Naive B cell (primary cell): ENCODE measurements at regions not wholly inside any gene's neighbourhood (a gene's known extent, or its start where the extent isn't known, plus 50 kb on each side); places are given as distances from the start of the nearest gene placed in this dataset.

ENCODE experiments used
- ATAC-seq, 2 donors: fragments of 150-1000 bp; cut with Tn5 transposase; 2 replicates each; pipeline ENCODE4 v1.10.0; 2021; ENCODE audit warnings: low read depth in 2 of 2, mild to moderate bottlenecking in 2 of 2, moderate library complexity in 2 of 2
- DNase-seq: peaks from one replicate; pipeline ENCODE4 v3.0.0; 2022
- H3K27ac Mint-ChIP-seq, 6 donors: one replicate each; pipeline ENCODE4 v1.8.0; 2020 to 2022; ENCODE audit warnings: mild to moderate bottlenecking in 6 of 6, mixed read lengths in 6 of 6, moderate library complexity in 5 of 6, inconsistent platforms in 2 of 6
- H3K27me3 Mint-ChIP-seq, 3 donors: one replicate each; pipeline ENCODE4 v1.8.0; 2021 to 2022; ENCODE audit warnings: mixed read lengths in 3 of 3, mild to moderate bottlenecking in 1 of 3
- H3K36me3 Mint-ChIP-seq, 2 donors: one replicate each; pipeline ENCODE4 v1.8.0; 2020 to 2022; ENCODE audit warnings: mixed read lengths in 2 of 2, inconsistent platforms in 1 of 2, mild to moderate bottlenecking in 1 of 2
- H3K4me1 Mint-ChIP-seq, 3 donors: one replicate each; pipeline ENCODE4 v1.8.0; 2020 to 2022; ENCODE audit warnings: mixed read lengths in 3 of 3, inconsistent platforms in 1 of 3, mild to moderate bottlenecking in 1 of 3, moderate library complexity in 1 of 3
- H3K4me3 Mint-ChIP-seq, 8 donors: one replicate each; pipeline ENCODE4 v1.8.0; 2020 to 2022; ENCODE audit warnings: mild to moderate bottlenecking in 8 of 8, mixed read lengths in 8 of 8, moderate library complexity in 8 of 8, inconsistent platforms in 2 of 8
- H3K9me3 Mint-ChIP-seq, 7 donors: one replicate each; pipeline ENCODE4 v1.8.0; 2020 to 2022; ENCODE audit warnings: mixed read lengths in 7 of 7, mild to moderate bottlenecking in 5 of 7, inconsistent platforms in 2 of 7, moderate library complexity in 1 of 7

GRCh38 chr9:107674721-107675277 is 185.2 kb upstream of the KLF4 start:
- Mint-ChIP-seq H3K36me3 (no peaks in the 10 kb centered on the region), H3K9me3 (no peaks in the 10 kb centered on the region), H3K27ac (peak overlapping the region in 3 of 6 donors; percentile 9 to 44 (median 29)), H3K4me3 (no peak overlapping the region), H3K4me1 (peaks cover 4 to 10% (median 4%) of the 10 kb centered on the region in 3 donors), H3K27me3 (no peaks in the 10 kb centered on the region)
- DNase-seq, result no peak
- no peak for ATAC-seq

- Mint-ChIP-seq H3K9me3 (no peaks in the 10 kb centered on the region), H3K4me3 (no peak overlapping the region), H3K27ac (peak overlapping the region in 4 of 6 donors; percentile 5 to 49 (median 36)), H3K27me3 (no peaks in the 10 kb centered on the region), H3K36me3 (no peaks in the 10 kb centered on the region), H3K4me1 (peaks cover 4 to 10% (median 4%) of the 10 kb centered on the region in 3 donors)
- ATAC-seq, result no peak
- DNase-seq, result no peak
Measured at GRCh38 chr9:107673861-107674720, 184.5 kb upstream of the KLF4 start.

- peaks cover 0 to 8% (median 5%) of the 10 kb centered on the region in 3 donors for H3K27me3 Mint-ChIP-seq
- ATAC-seq (no peak), DNase-seq (no peak)
- H3K4me1 Mint-ChIP-seq, result peaks cover 4 to 10% (median 4%) of the 10 kb centered on the region in 3 donors
- H3K36me3 Mint-ChIP-seq, result no peaks in the 10 kb centered on the region
- no peaks in the 10 kb centered on the region for H3K9me3 Mint-ChIP-seq
- no peak overlapping the region for H3K4me3 Mint-ChIP-seq
- H3K27ac Mint-ChIP-seq, result no peak overlapping the region
Measured at GRCh38 chr9:107671588-107671987, 182.0 kb upstream of the KLF4 start.

GRCh38 chr9:107669422-107669821 is 179.9 kb upstream of the KLF4 start:
- H3K4me3 Mint-ChIP-seq, result no peak overlapping the region
- H3K9me3 Mint-ChIP-seq, result no peaks in the 10 kb centered on the region
- H3K27ac Mint-ChIP-seq, result no peak overlapping the region
- no peaks in the 10 kb centered on the region for H3K36me3 Mint-ChIP-seq
- DNase-seq (no peak), ATAC-seq (no peak)
- peaks cover 0 to 8% (median 5%) of the 10 kb centered on the region in 3 donors for H3K27me3 Mint-ChIP-seq
- peaks cover 0 to 4% (median 0%) of the 10 kb centered on the region in 3 donors for H3K4me1 Mint-ChIP-seq

- peaks cover 0 to 8% (median 5%) of the 10 kb centered on the region in 3 donors for H3K27me3 Mint-ChIP-seq
- H3K27ac Mint-ChIP-seq, result peak overlapping the region in 1 of 6 donors; percentile 45
- ATAC-seq (no peak), DNase-seq (no peak)
- H3K4me3 Mint-ChIP-seq, result no peak overlapping the region
- H3K36me3 Mint-ChIP-seq, result no peaks in the 10 kb centered on the region
- H3K9me3 Mint-ChIP-seq, result no peaks in the 10 kb centered on the region
- no peaks in the 10 kb centered on the region for H3K4me1 Mint-ChIP-seq
Measured at GRCh38 chr9:107667231-107668070, 177.9 kb upstream of the KLF4 start.

GRCh38 chr9:107665057-107665456 is 175.5 kb upstream of the KLF4 start:
- Mint-ChIP-seq H3K27me3 (peaks cover 0 to 8% (median 5%) of the 10 kb centered on the region in 3 donors), H3K36me3 (no peaks in the 10 kb centered on the region)

GRCh38 chr9:107660976-107661375 is 171.4 kb upstream of the KLF4 start:
- Mint-ChIP-seq H3K4me3 (no peak overlapping the region), H3K9me3 (peaks cover 0 to 3% (median 0%) of the 10 kb centered on the region in 7 donors), H3K27me3 (peaks cover 0 to 6% (median 0%) of the 10 kb centered on the region in 3 donors), H3K4me1 (no peaks in the 10 kb centered on the region), H3K27ac (no peak overlapping the region), H3K36me3 (peaks cover 0 to 3% of the 10 kb centered on the region in 2 donors)
- DNase-seq (no peak), ATAC-seq (no peak)

More at GRCh38 chr9:107665057-107665456, 175.5 kb upstream of the KLF4 start:
- Mint-ChIP-seq H3K27ac (peak overlapping the region in 1 of 6 donors; percentile 12), H3K4me1 (no peaks in the 10 kb centered on the region), H3K9me3 (no peaks in the 10 kb centered on the region), H3K4me3 (no peak overlapping the region)
- DNase-seq (no peak), ATAC-seq (no peak)

- H3K4me1 Mint-ChIP-seq, result peaks cover 0 to 6% (median 0%) of the 10 kb centered on the region in 3 donors
- DNase-seq, result no peak
- no peak overlapping the region for H3K4me3 Mint-ChIP-seq
- no peak overlapping the region for H3K27ac Mint-ChIP-seq
- peaks cover 0 to 3% of the 10 kb centered on the region in 2 donors for H3K36me3 Mint-ChIP-seq
- no peak for ATAC-seq
- peaks cover 0 to 40% (median 6%) of the 10 kb centered on the region in 3 donors for H3K27me3 Mint-ChIP-seq
- H3K9me3 Mint-ChIP-seq, result peaks cover 0 to 6% (median 3%) of the 10 kb centered on the region in 7 donors
Measured at GRCh38 chr9:107653263-107653821, 163.8 kb upstream of the KLF4 start.

GRCh38 chr9:107650995-107651394 is 161.4 kb upstream of the KLF4 start:
- no peaks in the 10 kb centered on the region for H3K36me3 Mint-ChIP-seq
- DNase-seq, result no peak
- H3K9me3 Mint-ChIP-seq, result peaks cover 0 to 6% (median 0%) of the 10 kb centered on the region in 7 donors
- H3K27me3 Mint-ChIP-seq, result peaks cover 5 to 48% (median 15%) of the 10 kb centered on the region in 3 donors
- H3K4me3 Mint-ChIP-seq, result no peak overlapping the region
- ATAC-seq, result no peak
- peaks cover 0 to 6% (median 0%) of the 10 kb centered on the region in 3 donors for H3K4me1 Mint-ChIP-seq
- peak overlapping the region in 1 of 6 donors; percentile 8 for H3K27ac Mint-ChIP-seq

- DNase-seq (no peak), ATAC-seq (no peak)
- peaks cover 5 to 42% (median 15%) of the 10 kb centered on the region in 3 donors for H3K27me3 Mint-ChIP-seq
- no peak overlapping the region for H3K27ac Mint-ChIP-seq
- no peak overlapping the region for H3K4me3 Mint-ChIP-seq
- H3K36me3 Mint-ChIP-seq, result no peaks in the 10 kb centered on the region
- peaks cover 0 to 4% (median 0%) of the 10 kb centered on the region in 7 donors for H3K9me3 Mint-ChIP-seq
- H3K4me1 Mint-ChIP-seq, result peaks cover 0 to 7% (median 0%) of the 10 kb centered on the region in 3 donors
Measured at GRCh38 chr9:107650321-107650720, 160.8 kb upstream of the KLF4 start.

GRCh38 chr9:107648153-107648715 is 158.7 kb upstream of the KLF4 start:
- Mint-ChIP-seq H3K27ac (no peak overlapping the region), H3K4me3 (no peak overlapping the region), H3K4me1 (peaks cover 0 to 8% (median 4%) of the 10 kb centered on the region in 3 donors), H3K27me3 (peaks cover 5 to 47% (median 14%) of the 10 kb centered on the region in 3 donors), H3K9me3 (peaks cover 0 to 3% (median 0%) of the 10 kb centered on the region in 7 donors), H3K36me3 (no peaks in the 10 kb centered on the region)
- DNase-seq, result no peak
- no peak for ATAC-seq

GRCh38 chr9:107647611-107648010 is 158.0 kb upstream of the KLF4 start:
- Mint-ChIP-seq H3K27ac (no peak overlapping the region), H3K9me3 (peaks cover 0 to 2% (median 0%) of the 10 kb centered on the region in 7 donors), H3K27me3 (peaks cover 6 to 41% (median 14%) of the 10 kb centered on the region in 3 donors), H3K4me1 (peaks cover 0 to 6% (median 4%) of the 10 kb centered on the region in 3 donors), H3K4me3 (no peak overlapping the region), H3K36me3 (no peaks in the 10 kb centered on the region)
- no peak for ATAC-seq
- DNase-seq, result no peak
